PC-9 (cell line): ENCODE measurements at regions not wholly inside any gene's neighbourhood (a gene's known extent, or its start where the extent isn't known, plus 50 kb on each side); places are given as distances from the start of the nearest gene placed in this dataset.

ENCODE experiments used
- BruUV-seq: library from RNA; stranded (reverse); fragments of 400-500 nt; replicated peaks from 2 replicates; lab custom pipeline; 2021; lab: Mats Ljungman, UMichigan
- CTCF ChIA-PET: fragments of 300-600 bp; sonication (Branson Sonifier 250); formaldehyde crosslinking; loops from one replicate; lab custom pipeline; 2022; ENCODE audit warnings: antibody characterized with exemption; lab: Charles Lee
- POLR2A ChIA-PET: fragments of 300-600 bp; sonication (Branson Sonifier 250); formaldehyde crosslinking; loops from one replicate; lab custom pipeline; 2022; ENCODE audit warnings: antibody characterized with exemption; ENCODE audit not compliant: unreplicated experiment; lab: Charles Lee
- DNase-seq, 2 experiments: peaks; one replicate each; pipeline versions ENCODE4 v3.0.0 to v3.0.0-alpha.2; 2015 to 2022; ENCODE audit warnings: mixed read lengths in 1 of 2
- H2AFZ ChIP-seq: fragments of 200-600 bp; sonication (generic); 2 replicates; pipeline ENCODE4 v1.8.1; 2017; ENCODE audit warnings: antibody characterized with exemption
- H3F3A ChIP-seq: fragments of 200-600 bp; sonication (generic); 2 replicates; pipeline ENCODE4 v1.8.1; 2017; ENCODE audit warnings: antibody characterized with exemption, mild to moderate bottlenecking, low read depth; ENCODE audit not compliant: insufficient read depth
- H3K27ac ChIP-seq: fragments of 200-600 bp; sonication (generic); 2 replicates; pipeline ENCODE4 v1.6.1; 2016; ENCODE audit warnings: mixed run types
- H3K27me3 ChIP-seq: fragments of 200-600 bp; sonication (generic); 2 replicates; pipeline ENCODE4 v1.6.1; 2016; ENCODE audit warnings: low read depth, mixed run types; ENCODE audit not compliant: insufficient read depth
- H3K36me3 ChIP-seq: fragments of 200-600 bp; sonication (generic); 2 replicates; pipeline ENCODE4 v1.6.1; 2016; ENCODE audit warnings: low read depth, mixed run types
- H3K4me1 ChIP-seq: fragments of 200-600 bp; sonication (generic); replicated peaks from 2 replicates; pipeline ENCODE4 v1.6.1; 2016; ENCODE audit warnings: mixed run types; ENCODE audit not compliant: insufficient read depth
- H3K4me2 ChIP-seq: fragments of 200-600 bp; sonication (generic); 2 replicates; pipeline ENCODE4 v1.6.1; 2017; ENCODE audit warnings: mixed run types
- H3K4me3 ChIP-seq: fragments of 200-600 bp; sonication (generic); 2 replicates; pipeline ENCODE4 v1.6.1; 2016; ENCODE audit warnings: mixed run types
- H3K79me2 ChIP-seq: fragments of 200-600 bp; sonication (generic); 2 replicates; pipeline ENCODE4 v1.6.1; 2017; ENCODE audit warnings: low read depth, mixed run types
- H3K9me2 ChIP-seq: fragments of 200-600 bp; sonication (generic); 2 replicates; pipeline ENCODE4 v1.8.1; 2017; ENCODE audit warnings: mild to moderate bottlenecking; ENCODE audit not compliant: insufficient read depth
- H3K9me3 ChIP-seq: fragments of 200-600 bp; sonication (generic); 2 replicates; pipeline ENCODE4 v1.8.1; 2016; ENCODE audit warnings: low read depth; ENCODE audit not compliant: insufficient read depth
- H4K20me1 ChIP-seq: fragments of 200-600 bp; sonication (generic); 2 replicates; pipeline ENCODE4 v1.8.1; 2017; ENCODE audit not compliant: insufficient read depth
- EZH2 ChIP-seq: fragments of 200-600 bp; sonication (generic); IDR thresholded peaks from 2 replicates; pipeline ENCODE4 v1.8.0; 2017; ENCODE audit warnings: antibody characterized with exemption, low read depth
- intact Hi-C: fragments of 100-400 bp; cut with micrococcal nuclease; formaldehyde crosslinking; loops from one replicate; pipeline ENCODE4 v1.10.0; 2022; ENCODE audit not compliant: unreplicated experiment
- TF ChIP-seq, protein P1 (sequence below): fragments of 200-600 bp; sonication (generic); conservative IDR thresholded peaks from 2 replicates; pipeline ENCODE4 v1.6.1; 2017; ENCODE audit warnings: mixed run types, antibody characterized with exemption, mild to moderate bottlenecking, moderate library complexity

DNA sequence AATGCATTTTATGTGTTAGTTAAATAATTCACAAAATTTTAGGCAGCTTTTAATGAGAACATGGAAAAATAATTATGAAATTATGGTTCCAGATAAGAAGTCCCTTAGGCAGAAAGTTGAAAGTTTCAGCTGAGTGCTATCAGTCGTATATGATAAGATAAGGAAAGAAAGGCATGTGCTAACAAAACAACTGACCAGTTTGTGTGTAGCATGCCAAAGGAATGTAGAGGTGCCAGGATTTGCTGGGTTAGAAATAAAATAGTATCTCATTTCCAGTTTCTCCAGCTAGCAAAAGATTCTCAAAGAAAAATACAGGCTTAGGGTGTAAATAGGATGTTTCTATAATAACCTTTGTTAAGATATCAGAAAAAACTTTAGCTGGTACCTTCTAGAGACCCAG, 1044.5 kb upstream of the CDH8 start:
- Histone ChIP-seq H3K27me3 (no peaks in the 10 kb centered on the region), H4K20me1 (no peaks in the 10 kb centered on the region), H3K4me1 (no peaks in the 10 kb centered on the region), H3K27ac (no peak overlapping the region), H3K79me2 (no peaks in the 10 kb centered on the region), H3K4me3 (no peak overlapping the region), H3K36me3 (no peaks in the 10 kb centered on the region), H3F3A (no peaks in the 10 kb centered on the region), H3K4me2 (no peak overlapping the region), H3K9me3 (no peaks in the 10 kb centered on the region), H3K9me2 (no peaks in the 10 kb centered on the region), H2AFZ (no peak overlapping the region)
- ChIA-PET CTCF (no interaction called here), POLR2A (no interaction called here)
- no TSS peak for BruUV-seq
- DNase-seq: no peak
- no peak for TF ChIP-seq EZH2
- TF ChIP-seq, protein P1, sequence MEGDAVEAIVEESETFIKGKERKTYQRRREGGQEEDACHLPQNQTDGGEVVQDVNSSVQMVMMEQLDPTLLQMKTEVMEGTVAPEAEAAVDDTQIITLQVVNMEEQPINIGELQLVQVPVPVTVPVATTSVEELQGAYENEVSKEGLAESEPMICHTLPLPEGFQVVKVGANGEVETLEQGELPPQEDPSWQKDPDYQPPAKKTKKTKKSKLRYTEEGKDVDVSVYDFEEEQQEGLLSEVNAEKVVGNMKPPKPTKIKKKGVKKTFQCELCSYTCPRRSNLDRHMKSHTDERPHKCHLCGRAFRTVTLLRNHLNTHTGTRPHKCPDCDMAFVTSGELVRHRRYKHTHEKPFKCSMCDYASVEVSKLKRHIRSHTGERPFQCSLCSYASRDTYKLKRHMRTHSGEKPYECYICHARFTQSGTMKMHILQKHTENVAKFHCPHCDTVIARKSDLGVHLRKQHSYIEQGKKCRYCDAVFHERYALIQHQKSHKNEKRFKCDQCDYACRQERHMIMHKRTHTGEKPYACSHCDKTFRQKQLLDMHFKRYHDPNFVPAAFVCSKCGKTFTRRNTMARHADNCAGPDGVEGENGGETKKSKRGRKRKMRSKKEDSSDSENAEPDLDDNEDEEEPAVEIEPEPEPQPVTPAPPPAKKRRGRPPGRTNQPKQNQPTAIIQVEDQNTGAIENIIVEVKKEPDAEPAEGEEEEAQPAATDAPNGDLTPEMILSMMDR: no peak
- intact Hi-C loops: no loop called here

DNA sequence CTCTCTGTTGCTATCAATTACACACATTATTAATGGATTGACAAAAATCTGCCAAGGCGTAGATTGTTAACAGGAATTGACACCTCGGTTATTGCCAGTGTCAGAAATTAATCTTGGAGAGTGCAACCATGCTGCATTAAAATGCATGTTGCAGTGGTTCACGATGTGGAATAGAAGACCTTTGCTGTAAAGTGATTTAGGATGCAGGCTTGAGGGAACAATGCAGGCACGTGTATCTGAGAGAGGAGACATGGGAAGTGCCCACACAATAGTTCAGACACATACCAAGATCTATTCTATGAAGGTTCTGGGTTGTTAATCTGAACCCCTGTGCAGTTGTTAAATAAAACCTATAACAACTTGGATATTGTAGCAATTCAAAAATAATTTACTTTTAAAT, 1032.8 kb upstream of the CDH8 start:
- H3K27ac ChIP-seq: no peak overlapping the region
- no peaks in the 10 kb centered on the region for H3K79me2 ChIP-seq
- CTCF ChIA-PET: no interaction called here
- no TSS peak for BruUV-seq
- intact Hi-C loops: no loop called here
- no peaks in the 10 kb centered on the region for H3K4me1 ChIP-seq
- TF ChIP-seq EZH2: no peak
- TF ChIP-seq, protein P1: no peak
- no peak overlapping the region for H3K4me2 ChIP-seq
- no peaks in the 10 kb centered on the region for H3K9me3 ChIP-seq
- POLR2A ChIA-PET: no interaction called here
- no peak for DNase-seq
- H3K4me3 ChIP-seq: no peak overlapping the region
- H2AFZ ChIP-seq: no peak overlapping the region
- H3F3A ChIP-seq: no peaks in the 10 kb centered on the region
- no peaks in the 10 kb centered on the region for H4K20me1 ChIP-seq
- no peaks in the 10 kb centered on the region for H3K9me2 ChIP-seq
- H3K36me3 ChIP-seq: no peaks in the 10 kb centered on the region
- no peaks in the 10 kb centered on the region for H3K27me3 ChIP-seq

DNA sequence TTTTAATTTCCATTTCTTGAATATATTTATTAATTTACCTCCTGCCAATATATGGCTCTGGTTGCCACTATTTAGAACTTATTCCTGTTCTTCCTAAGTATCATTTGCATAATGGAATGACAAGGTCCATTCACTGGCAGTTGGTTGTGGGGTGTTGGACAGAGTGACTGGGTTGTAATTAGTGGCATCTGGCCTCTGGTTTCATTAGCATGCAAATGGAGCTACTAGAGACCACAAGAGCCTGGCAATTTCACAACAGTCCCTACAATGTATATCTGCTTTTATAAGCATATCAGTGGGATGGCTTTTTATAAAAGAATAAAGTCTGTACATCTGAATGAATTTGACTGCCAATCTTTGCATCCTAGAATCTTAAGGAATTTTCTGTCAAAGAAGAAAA, 1030.9 kb upstream of the CDH8 start:
- DNase-seq: no peak
- Histone ChIP-seq H3K27me3 (no peaks in the 10 kb centered on the region), H2AFZ (no peak overlapping the region), H4K20me1 (no peaks in the 10 kb centered on the region), H3K4me3 (no peak overlapping the region), H3K9me2 (no peaks in the 10 kb centered on the region), H3K4me2 (no peak overlapping the region), H3F3A (no peaks in the 10 kb centered on the region), H3K4me1 (no peaks in the 10 kb centered on the region), H3K9me3 (no peaks in the 10 kb centered on the region), H3K36me3 (no peaks in the 10 kb centered on the region), H3K79me2 (no peaks in the 10 kb centered on the region), H3K27ac (no peak overlapping the region)
- intact Hi-C loops: no loop called here
- BruUV-seq: no TSS peak
- POLR2A ChIA-PET: no interaction called here
- CTCF ChIA-PET: no interaction called here
- TF ChIP-seq, protein P1: no peak
- TF ChIP-seq EZH2: no peak
